HG03442 (cell line): ENCODE measurements at regions not wholly inside any gene's neighbourhood (a gene's known extent, or its start where the extent isn't known, plus 50 kb on each side); places are given as distances from the start of the nearest gene placed in this dataset.
"Not testable (repeated sequence)": the region's sequence is repeated elsewhere in the genome, so short reads cannot be mapped to it uniquely, and the experiment has no call there.

Source experiments
- ATAC-seq: cut with Tn5 transposase; IDR thresholded peaks from one replicate; pipeline ENCODE4 v1.9.1; 2021; ENCODE audit warnings: mild to moderate bottlenecking, moderate library complexity; ENCODE audit not compliant: unreplicated experiment

DNA sequence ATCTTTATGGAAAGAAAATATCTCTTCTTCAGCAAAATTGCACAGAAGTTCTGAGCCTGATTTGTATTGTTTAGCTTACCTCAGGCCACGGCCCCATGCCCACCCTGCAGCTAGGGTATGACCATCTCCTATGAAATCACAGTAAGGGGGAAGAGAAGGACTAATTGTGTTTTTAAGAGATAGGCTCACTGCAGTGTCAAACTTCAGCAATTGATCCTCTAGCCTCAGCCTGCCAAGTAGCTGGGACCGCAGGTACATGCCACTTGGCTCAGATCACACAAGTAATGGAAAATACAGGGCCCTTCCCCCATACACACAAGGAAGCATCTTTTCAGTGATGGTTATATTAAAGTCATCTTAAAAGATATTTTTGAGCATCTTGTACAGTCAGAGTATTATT is 60.0 kb downstream of the DMAC1 start:
- no peak for ATAC-seq

DNA sequence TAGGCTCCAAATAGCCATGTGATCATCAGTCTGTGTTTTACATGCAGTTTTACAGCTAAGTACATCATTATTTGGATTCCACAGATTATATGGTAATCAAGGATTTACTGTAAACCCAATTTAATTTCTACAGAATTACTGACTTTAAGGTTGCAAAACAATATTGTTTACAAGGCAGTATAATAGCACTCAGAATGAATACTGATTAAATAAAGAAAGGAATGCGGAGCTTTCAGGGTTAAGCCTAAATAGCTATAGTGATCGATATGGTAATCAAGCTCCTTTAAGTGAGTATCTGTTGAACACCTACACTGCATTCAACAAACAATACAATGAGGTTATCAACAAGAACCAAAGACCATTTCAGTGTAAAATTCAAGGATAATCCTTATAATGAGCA is 64.3 kb downstream of the DMAC1 start:
- ATAC-seq, result no peak

DNA sequence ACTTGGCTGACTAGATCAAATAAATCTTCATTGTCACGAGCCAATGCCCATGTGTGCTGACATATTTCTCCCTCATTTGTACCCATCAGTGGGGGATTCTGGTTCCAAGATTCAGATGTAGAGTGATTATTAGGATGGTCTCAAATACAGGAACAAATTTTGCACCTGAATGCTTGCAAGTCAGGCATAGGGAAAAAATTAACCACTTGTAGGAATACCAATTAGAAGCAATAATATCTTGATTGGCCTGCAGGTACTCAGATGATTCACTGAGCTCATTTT is 69.5 kb downstream of the DMAC1 start:
- ATAC-seq, result no peak

DNA sequence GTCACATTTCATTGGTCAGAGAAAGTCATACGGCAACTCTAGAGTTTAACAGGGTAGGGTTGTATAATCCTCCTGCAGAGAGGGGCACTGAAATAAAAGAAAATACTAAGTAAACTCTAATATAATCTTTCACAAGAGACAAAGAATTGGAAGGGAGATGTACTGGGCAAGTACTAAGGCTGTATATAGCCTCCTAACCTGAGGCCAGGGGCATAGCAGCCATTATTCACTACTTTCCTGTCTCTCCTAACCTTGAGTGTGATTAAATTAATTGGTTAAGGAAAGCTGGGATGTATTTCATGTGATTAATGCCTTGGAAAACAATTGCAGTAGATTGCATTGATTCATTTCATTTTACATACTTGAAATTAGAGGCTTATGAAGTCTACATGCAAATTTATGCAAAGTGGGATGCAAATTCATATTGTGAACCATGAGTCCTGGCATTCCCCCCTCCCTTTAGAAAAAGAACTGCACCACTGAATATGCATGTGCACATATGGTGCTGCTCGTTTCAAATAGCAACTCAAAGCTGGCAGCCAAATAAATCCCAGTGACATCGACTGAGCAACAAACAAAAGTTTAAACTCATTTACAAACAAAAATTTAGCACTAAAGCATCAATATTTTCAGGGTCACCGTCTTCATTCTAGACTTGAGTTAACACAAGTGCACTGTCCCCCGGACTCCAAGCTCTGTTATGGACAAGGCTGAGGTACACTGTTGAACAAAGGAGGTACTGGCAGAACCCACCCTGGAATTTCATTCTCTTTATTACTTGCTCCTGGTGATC is 70.0 kb downstream of the DMAC1 start:
- no peak for ATAC-seq

GRCh38 chr9:7721291-7721690 is 78.3 kb downstream of the DMAC1 start:
- ATAC-seq, result no peak

DNA sequence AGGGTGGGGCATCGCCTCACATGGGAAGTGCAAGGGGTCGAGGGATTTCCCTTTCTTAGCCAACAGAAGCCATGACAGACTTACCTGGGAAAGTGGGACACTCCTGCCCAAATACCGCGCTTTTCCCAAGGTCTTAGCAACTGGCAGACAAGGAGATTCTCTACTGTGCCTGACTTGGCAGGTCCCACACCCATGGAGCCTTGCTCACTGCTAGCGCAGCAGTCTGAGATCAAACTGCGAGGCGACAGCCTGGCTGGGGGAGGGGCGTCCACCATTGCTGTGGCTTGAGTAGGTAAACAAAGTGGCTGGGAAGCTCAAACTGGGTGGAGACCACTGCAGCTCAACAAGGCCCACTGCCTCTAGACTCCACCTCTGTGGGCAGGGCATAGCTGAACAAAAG is 86.5 kb downstream of the DMAC1 start:
- not testable (repeated sequence) for ATAC-seq

GRCh38 chr9:7710686-7711085 is 88.9 kb downstream of the DMAC1 start:
- no peak for ATAC-seq

GRCh38 chr9:7707934-7708333 is 91.6 kb downstream of the DMAC1 start:
- ATAC-seq, result no peak

DNA sequence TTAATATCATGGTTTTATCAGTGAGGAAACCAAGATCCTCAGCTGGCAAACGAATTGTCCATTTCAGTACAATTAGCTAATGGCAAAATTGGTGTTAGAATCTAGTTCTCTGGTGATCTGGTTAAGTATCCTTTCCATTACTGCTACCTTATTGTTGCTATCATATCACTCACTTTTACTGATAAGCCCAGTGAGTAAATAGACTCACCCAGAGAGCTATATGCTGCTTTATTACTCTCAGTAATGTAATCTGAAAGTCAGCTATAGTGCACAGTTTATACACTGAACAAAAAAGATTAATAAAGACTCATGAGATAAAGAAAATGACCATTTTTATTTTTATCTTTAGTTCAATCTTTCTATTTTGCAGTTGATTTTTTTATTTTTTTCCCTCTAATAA is 95.0 kb downstream of the DMAC1 start:
- ATAC-seq, result no peak

DNA sequence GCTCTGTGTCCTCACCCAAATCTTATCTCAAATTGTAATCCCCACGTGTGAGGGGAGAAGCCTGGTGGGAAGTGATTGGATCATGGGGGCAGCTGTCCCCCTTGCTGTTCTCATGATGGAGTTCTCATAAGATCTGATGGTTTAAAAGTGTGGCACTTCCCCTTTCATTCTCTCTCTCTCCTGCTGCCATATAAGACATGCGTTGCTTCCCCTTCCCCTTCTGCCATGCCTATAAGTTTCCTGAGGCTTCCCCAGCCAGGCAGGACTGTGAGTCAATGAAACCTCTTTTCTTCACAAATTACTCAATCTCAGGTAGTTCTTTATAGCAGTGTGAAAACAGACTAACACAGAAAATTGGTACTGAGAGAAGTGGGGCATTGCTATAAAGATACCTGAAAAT is 107.7 kb downstream of the DMAC1 start:
- no peak for ATAC-seq

DNA sequence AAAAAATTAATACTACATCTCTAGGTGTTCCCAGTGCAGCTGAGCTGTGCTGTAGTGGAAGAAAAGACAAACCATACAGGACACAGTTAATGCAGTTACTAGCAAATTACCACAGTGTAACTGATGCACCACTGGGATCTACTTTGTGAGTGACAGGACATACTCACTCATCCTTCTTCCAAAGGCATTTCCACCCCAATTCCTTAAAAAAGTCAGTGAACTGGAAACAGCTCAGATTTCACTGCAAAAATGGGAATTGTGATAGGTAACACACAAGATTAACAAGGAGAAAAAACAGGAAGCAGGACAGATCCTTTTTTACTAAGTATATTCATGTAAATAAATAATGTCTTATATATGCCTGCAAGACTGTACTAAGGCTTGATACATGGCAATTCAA is 109.6 kb downstream of the DMAC1 start:
- ATAC-seq, result no peak

- ATAC-seq, result no peak
These were observed 111.0 kb downstream of the DMAC1 start for GRCh38 chr9:7688626-7689025.

DNA sequence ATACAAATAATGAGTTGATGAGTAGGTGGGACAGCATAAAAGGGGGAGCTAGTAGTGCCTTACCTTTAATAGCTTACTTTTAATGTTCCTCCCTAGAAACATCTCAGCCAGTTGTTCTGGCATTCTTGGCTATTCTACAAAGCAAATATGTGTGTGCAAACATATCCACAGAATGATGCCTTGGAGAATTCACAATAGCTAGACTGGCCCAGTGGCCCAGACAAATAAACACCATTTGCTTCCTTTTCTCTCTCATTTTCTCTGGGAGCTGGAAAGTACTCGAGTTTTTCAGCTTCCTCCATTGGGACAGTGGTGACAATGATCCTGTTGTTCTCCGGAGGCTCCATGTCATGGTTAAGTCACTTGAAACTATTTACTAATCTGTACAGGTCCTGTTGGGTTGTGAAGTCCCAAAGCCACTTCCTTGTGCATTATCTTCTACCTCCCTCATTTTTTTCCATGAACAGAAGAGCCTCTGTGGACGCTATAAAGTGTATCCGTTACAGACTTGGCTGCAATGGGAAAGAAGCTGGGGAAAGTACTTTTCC is 122.9 kb downstream of the DMAC1 start:
- no peak for ATAC-seq

DNA sequence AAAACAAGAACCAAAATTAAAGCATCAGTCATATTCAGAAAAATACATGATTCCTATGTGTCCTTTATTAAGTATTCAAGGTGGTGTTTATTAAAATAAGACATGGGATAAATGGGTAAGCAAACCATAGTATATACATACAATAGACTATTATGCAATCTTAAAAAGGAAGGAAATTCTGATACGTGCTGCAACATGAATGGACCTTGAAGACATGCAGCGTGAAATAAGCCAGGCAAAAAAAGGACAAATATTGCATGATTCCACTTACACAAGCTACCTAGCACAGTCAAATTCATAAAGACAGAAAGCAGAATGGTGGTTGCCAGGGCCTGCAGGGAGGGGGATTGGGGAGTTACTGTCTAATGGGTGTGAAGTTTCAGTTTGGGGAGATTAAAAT is 127.7 kb downstream of the DMAC1 start:
- ATAC-seq, result no peak

DNA sequence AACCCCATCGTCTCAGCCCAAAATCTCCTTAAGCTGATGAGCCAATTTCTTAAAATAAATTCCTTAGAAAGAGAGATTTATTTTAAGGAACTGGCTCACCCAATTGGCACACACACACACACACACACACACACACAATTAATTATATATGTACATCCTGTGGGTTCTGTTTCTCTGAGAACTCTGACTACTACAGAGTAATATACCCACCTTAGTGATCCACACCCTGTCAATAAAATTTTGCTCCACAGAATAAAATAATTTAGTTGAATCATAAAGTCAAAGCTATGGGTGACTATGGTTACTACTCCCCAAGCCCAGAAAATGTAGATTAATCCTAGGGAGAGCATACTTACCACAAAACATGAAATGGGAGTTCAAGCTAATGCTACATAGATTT is 131.0 kb downstream of the DMAC1 start:
- ATAC-seq, result no peak

DNA sequence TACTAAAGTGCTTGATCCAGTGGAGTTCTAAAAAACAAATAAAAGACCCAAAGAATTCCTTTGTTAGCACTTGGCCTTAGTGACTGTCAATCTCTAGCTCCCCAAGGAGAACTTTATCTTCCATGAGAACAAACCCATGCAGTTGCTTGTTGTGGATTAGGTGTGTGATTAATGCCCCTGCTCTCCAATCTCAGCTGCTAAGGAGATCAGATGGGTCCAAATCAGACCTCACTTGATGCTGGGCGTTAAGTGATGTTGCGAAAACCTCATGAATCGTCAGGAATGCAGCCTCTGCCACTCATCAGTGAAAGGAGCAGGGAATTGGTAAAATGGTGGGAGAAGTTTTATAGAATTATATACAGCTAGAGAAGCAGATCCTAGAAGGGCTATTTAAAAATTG is 133.7 kb downstream of the DMAC1 start:
- no peak for ATAC-seq

- ATAC-seq, result no peak
These were observed 139.8 kb downstream of the DMAC1 start for GRCh38 chr9:7659766-7660165.

DNA sequence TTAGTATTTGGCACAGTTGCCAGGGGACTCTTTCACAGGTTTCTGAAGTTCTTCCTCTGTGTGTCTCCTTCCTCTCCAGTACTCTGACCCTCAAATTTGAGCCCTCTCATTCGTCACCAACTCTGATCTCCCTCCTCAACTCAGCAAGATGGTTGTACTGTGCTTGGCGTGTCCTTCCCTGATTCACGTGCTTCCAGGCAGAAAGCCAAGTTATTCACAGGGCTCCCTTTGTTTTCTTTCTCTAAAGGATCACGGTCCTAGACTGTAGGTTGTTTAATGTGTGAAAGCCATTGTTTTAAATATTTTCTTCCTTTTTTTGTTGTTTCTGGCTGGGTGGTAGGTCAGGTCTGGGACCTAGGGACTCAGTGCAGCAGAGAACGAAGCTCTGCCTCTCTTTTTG is 142.9 kb downstream of the DMAC1 start:
- no peak for ATAC-seq

- no peak for ATAC-seq
These were observed 146.3 kb downstream of the DMAC1 start for GRCh38 chr9:7653262-7653661.

- ATAC-seq, result no peak
These were observed 159.3 kb downstream of the DMAC1 start for GRCh38 chr9:7640231-7640630.

DNA sequence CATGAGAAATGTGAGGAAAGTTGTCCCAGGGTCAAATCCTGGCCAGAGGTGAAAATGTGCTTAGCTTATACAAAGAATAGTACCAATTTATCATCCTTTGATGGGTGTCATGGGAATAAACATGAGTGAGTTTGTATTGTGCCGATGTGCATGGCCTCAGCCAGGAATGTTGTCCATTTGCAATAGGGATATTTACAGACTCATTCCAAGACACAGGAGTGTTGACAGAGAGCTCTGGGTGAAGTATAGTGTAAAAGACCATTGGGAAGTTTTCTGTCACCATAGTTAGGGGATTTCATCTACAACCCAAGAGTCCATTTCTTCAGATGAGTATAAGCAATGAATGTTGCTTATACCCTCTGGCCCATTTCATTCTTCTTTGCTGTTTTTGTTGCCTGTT is 160.1 kb downstream of the DMAC1 start:
- ATAC-seq, result no peak

DNA sequence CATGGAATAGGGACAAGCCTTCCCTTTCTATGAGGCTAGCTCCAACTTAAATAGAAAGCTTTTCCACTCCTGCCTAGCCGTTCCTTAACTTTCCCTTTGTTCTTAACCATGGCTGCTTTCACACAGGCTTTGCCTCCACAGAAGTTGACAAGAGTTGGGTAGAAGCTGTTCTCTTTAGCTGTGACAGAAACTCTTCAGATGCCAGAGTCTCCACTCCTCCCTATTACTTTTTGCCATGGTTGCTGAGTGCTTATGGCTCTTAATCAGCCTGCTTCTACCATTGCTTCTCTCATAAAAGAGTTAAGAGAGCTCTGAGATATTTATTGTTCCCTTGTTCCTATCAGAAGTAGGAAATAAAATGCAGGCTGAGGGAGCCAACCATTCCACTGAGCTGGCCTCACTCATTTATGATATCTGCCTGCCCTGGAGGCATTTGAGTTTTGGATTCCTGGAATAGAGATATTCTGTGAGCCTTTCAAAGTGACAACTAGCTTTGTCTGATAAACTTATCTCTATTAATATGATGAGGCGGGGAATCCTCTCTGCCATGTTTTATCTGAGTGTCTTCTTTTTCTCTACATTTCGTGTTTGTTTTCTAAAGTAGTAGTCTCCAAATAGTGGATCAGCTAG is 162.6 kb downstream of the DMAC1 start:
- ATAC-seq, result no peak

DNA sequence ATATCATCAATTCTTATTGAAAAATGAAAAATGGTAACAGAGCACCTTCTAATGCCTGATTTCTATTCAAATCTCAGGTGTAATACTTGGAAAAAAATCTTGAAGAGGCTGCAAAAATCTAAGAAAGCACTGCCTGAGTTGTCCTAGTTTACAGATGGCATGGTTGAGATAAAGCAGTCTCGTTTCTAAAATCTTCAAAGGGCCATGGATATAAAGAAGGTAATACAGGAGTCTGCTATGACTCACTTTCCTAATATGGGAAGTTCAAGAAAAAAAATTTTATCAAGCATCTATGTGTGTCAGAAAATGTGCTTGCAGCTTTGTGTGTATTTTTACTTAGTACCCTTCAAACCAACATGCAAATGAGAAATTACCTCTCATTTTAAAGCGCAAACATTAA is 163.3 kb downstream of the DMAC1 start:
- no peak for ATAC-seq
